HG03280 (cell line): ENCODE measurements at regions not wholly inside any gene's neighbourhood (a gene's known extent, or its start where the extent isn't known, plus 50 kb on each side); places are given as distances from the start of the nearest gene placed in this dataset.
A peak's percentile ranks its signal among the peaks of the same experiment; 100 is the strongest.
"Not testable (repeated sequence)": the region's sequence is repeated elsewhere in the genome, so short reads cannot be mapped to it uniquely, and the experiment has no call there.

ENCODE experiments used
- ATAC-seq: cut with Tn5 transposase; IDR thresholded peaks from one replicate; pipeline ENCODE4 v1.9.1; 2021; ENCODE audit warnings: mild to moderate bottlenecking, moderate library complexity; ENCODE audit not compliant: unreplicated experiment

- peak; percentile 78 for ATAC-seq
Measured at GRCh38 chr7:81839708-81840369, 70.0 kb upstream of the HGF start.

- no peak for ATAC-seq
Measured at GRCh38 chr7:81833401-81833800, 63.6 kb upstream of the HGF start.

GRCh38 chr7:81831883-81832282, 62.0 kb upstream of the HGF start:
- no peak for ATAC-seq

GRCh38 chr7:81829511-81829910, 59.7 kb upstream of the HGF start:
- ATAC-seq, result not testable (repeated sequence)

GRCh38 chr7:81822811-81823210, 53.0 kb upstream of the HGF start:
- ATAC-seq, result no peak

GRCh38 chr7:81819861-81820260, 50.0 kb upstream of the HGF start:
- ATAC-seq, result no peak
